HG03175 (cell line): ENCODE measurements at regions not wholly inside any gene's neighbourhood (a gene's known extent, or its start where the extent isn't known, plus 50 kb on each side); places are given as distances from the start of the nearest gene placed in this dataset.
"Not testable (repeated sequence)": the region's sequence is repeated elsewhere in the genome, so short reads cannot be mapped to it uniquely, and the experiment has no call there.

Source experiments
- ATAC-seq: cut with Tn5 transposase; IDR thresholded peaks from one replicate; pipeline ENCODE4 v1.9.1; 2021; ENCODE audit warnings: mild to moderate bottlenecking, moderate library complexity; ENCODE audit not compliant: unreplicated experiment

DNA sequence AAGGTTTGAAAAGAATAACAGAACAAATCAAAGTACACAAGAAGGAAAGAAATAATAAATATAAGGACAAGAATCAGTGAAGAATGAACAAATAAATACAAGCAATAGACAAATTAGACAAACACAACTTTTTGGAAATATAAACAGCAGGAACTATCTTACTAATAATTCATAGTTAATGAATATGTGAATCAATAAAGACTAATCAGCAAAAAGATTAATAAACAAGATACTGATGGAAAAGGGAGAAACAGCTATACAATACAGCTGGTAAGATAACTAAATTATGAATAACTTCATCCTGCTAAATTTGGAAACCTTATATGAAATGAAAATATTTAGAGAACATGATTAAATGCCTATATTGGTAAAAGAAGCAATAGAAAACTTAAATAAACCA lies 193.6 kb upstream of the SPRED2 start:
- no peak for ATAC-seq

DNA sequence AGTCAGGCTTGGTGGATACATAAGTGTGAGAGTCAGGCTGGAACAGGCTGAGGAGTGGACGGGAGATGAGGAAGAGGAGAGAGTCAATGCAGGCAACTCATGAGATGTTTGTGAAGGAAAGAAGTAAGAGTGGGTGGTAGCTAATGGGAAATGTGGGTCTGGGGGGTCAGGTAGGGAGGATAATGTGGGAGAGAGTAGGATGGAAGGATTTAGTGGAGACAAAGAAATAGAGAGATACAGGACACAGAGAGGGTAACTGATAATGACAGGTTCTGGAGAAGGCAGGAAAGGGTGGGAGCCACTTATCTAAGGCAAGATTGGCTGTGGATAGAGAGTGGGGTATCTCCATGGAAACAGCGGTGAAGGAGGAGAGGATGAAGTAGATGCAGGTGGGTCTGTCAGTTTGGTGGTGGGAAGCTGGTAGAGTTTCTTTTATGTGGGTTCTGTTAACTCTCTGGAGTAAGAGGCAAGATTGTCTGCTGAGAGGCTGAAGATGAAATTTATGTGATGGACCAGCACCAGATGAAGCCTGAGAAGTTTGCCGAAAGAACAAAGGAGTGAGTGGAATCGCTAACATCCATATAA lies 190.6 kb upstream of the SPRED2 start:
- no peak for ATAC-seq

- ATAC-seq: no peak
Measured at GRCh38 chr2:65622499-65622898, 190.1 kb upstream of the SPRED2 start.

DNA sequence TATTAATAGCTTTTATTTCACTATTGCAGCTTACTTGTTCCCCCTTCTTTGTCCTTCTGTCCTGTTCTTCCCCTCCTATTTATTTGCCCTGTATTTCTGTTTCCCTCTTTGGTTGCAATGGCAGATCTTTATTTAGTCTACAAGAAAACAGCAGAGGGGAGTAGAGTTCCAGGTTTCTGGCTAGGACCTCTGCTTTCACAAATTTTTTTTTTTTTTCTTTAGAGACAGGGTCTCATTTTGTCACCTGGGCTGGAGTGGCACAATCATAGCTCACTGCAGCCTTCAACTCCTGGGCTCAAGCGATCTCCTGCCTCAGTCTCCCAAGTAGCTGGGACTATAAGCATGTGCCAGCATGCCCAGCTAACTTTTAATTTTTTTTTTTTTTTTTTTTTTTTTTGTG lies 188.1 kb upstream of the SPRED2 start:
- ATAC-seq: no peak

DNA sequence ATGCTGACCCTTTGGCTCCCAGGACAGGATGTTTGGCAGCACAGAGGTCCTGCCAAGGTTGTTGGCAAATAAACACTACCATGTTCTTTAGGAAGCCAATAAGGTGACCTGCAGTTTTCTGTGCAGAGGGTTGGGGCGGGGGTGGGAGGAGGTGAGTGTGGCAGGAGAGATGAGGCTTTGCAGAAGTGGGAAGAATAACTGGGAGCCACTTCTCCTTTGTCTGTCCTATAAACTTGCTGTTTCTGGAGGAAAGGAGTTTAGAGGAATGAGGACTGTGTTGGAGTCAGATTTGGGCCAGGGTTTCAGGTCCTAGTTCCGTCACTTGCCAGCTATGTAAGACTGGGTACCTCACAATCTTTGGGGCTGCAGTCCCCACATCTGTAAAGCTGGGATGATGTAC lies 187.6 kb upstream of the SPRED2 start:
- no peak for ATAC-seq

GRCh38 chr2:65615602-65616001 lies 183.2 kb upstream of the SPRED2 start:
- no peak for ATAC-seq

- ATAC-seq: no peak
Measured at GRCh38 chr2:65613968-65614555, 181.7 kb upstream of the SPRED2 start.

GRCh38 chr2:65611488-65611887 lies 179.1 kb upstream of the SPRED2 start:
- no peak for ATAC-seq

GRCh38 chr2:65608916-65609315 lies 176.5 kb upstream of the SPRED2 start:
- no peak for ATAC-seq

GRCh38 chr2:65608466-65608865 lies 176.1 kb upstream of the SPRED2 start:
- ATAC-seq: no peak

GRCh38 chr2:65607662-65608305 lies 175.4 kb upstream of the SPRED2 start:
- no peak for ATAC-seq

DNA sequence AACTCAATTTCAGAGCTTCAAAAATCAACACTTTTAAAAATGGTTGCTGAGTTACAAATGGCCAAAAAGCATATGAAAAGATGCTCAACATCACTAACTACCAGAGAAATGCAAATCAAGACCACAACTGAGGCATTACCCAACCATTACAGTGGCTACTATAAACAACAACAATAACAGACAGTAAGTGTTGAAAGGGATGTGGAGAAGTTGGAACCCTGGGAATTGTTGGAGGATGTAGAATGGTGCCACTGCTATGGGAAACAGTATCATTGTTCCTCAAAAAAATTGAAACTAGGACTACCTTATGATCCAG lies 173.3 kb upstream of the SPRED2 start:
- ATAC-seq: peak; percentile 34

- no peak for ATAC-seq
Measured at GRCh38 chr2:65605058-65605742, 172.8 kb upstream of the SPRED2 start.

DNA sequence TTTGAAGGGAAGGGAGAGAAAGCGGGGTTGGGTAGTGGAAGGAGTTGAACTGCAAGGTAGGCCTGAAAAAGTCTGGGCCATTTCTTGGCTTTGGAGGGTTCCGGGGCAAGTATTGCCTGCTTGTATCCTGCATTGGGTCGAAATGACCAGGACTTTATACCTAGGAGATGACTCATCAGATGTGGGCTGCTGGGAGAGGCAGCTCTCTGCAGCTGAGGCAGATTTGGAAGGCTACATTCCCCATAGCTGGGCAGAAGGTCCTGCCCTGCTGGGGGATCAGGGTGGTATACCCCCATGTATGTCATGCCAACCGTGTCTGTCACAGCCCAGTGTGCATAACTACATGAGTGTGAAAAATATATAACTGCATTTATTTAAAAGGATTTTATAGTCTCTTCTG lies 171.8 kb upstream of the SPRED2 start:
- ATAC-seq: no peak

DNA sequence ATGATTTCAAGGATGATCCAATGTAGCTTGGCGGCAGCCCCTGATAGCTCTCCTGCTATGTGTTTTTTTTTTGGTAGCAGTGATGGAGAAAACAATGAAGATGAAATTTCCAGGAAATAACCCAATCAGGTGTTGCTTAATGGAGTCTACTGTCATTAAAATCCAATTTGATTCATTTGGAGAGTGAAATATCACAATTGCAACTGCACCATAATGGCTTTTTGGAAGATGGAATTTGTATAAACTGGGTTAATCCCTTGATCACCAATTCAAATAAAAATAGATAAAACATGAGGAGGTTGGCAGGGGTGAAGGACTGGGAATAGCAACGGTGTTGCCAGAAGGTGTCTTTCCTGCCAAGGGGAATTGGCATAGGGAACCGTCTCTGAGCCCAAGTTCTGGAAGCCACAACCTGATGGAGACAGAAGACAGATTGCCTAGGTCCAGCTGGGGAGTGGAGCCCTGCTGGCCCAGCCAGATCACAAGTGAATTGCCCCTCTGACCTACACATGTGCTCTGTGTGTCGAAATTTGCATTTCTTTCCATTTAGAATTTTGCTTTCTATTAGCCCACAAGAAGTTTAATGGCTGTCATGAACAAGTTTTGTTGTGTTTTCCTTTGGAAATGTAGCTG lies 170.3 kb upstream of the SPRED2 start:
- ATAC-seq: no peak

GRCh38 chr2:65600871-65601270 lies 168.5 kb upstream of the SPRED2 start:
- ATAC-seq: not testable (repeated sequence)

GRCh38 chr2:65600351-65600750 lies 168.0 kb upstream of the SPRED2 start:
- not testable (repeated sequence) for ATAC-seq

- no peak for ATAC-seq
Measured at GRCh38 chr2:65599693-65600092, 167.3 kb upstream of the SPRED2 start.

DNA sequence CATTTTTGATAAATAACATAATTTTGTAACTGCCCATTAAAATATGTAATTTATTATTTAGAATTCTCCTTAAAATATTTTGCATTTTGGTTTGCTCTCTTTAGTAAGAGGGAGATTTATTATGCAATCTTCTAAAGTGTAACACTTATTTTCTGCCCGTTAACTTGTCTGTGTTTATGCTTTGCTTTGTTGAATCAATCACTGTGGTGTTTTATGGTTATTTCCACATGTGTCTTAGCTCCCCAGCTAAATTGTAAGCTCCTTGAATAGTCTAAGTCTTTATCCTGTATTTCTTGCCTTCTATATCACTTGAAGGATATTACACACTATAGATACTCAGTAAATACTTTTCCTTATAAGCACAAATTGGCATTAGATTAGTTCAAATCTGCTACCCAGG lies 166.6 kb upstream of the SPRED2 start:
- no peak for ATAC-seq

DNA sequence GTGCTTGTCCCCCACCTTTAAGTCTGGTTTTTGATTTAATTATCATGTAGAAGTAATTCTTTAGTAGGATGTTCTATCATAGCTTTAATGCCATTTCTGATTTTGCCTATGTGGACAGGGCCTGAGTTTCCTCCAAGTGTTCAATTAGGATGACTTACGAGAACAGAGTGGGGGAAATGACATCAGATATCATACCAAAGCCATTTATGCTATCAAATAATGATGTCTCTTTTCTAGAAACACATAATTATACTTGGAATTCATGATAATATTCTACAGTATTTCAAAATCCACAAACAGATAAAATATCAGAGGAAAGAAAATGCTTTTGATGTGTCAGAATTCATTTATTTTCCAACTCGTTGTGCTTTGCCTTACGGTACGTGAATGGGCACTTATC lies 165.9 kb upstream of the SPRED2 start:
- ATAC-seq: no peak

- ATAC-seq: no peak
Measured at GRCh38 chr2:65595630-65596029, 163.2 kb upstream of the SPRED2 start.

DNA sequence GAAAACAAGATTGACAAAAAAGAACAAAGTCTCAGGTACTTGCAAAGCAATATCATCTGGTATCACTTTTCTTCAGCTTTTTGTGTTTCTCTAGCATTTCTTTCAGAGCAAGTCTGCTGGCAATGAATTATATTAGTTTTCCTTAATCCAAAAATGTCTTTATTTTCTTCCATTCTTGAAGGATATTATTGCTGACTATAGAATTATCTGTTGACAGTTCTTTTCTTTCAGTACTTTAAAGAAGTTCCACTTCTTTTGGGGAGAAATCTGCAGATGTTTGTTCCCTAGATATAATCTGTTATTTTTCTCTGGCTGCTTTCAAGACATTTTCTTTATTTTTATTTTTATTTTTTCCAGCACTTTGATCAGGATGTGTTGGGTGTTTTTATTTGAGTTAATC lies 161.8 kb upstream of the SPRED2 start:
- ATAC-seq: no peak
